Breast epithelium (tissue), 4 donors: ENCODE measurements at regions not wholly inside any gene's neighbourhood (a gene's known extent, or its start where the extent isn't known, plus 50 kb on each side); places are given as distances from the start of the nearest gene placed in this dataset.
A peak's percentile ranks its signal among the peaks of the same experiment; 100 is the strongest.

ENCODE experiments used
- DNase-seq, 2 donors: peaks; one replicate each; pipeline ENCODE4 v3.0.0-alpha.2; 2019; ENCODE audit warnings: low spot score in 2 of 2
- H3K27ac ChIP-seq, 2 donors: fragments of 200-600 bp; sonication (generic) in 1 of 2; one replicate each; pipeline ENCODE4 v1.5.1; 2016 to 2019; ENCODE audit warnings: mild to moderate bottlenecking in 1 of 2
- H3K27me3 ChIP-seq, 2 donors: fragments of 200-600 bp; sonication (generic) in 1 of 2; one replicate each; pipeline versions ENCODE4 v1.5.1 to v1.6.0; 2017 to 2019; ENCODE audit warnings: control low read depth in 1 of 2, mild to moderate bottlenecking in 1 of 2
- H3K36me3 ChIP-seq: fragments of 200-600 bp; one replicate; pipeline ENCODE4 v1.5.1; 2019
- H3K4me1 ChIP-seq, 2 donors: fragments of 200-600 bp; sonication (generic); one replicate each; pipeline ENCODE4 v1.5.1; 2016 to 2019; ENCODE audit warnings: control low read depth in 1 of 2
- H3K4me3 ChIP-seq, 3 donors: fragments of 200-600 bp; sonication (generic); 1 replicate in 2 of 3; 2 replicates in 1 of 3; pipeline ENCODE4 v1.5.1; 2016 to 2019; ENCODE audit warnings: mild to moderate bottlenecking in 3 of 3, moderate library complexity in 2 of 3
- H3K9me3 ChIP-seq, 2 donors: fragments of 200-600 bp; sonication (generic) in 1 of 2; one replicate each; pipeline ENCODE4 v1.5.1; 2016 to 2019; ENCODE audit warnings: control low read depth in 1 of 2
- CTCF ChIP-seq, 3 donors: fragments of 450-650 bp; IDR thresholded peaks; one replicate each; pipeline ENCODE4 v1.5.1; 2016 to 2017; ENCODE audit warnings: antibody characterized with exemption in 3 of 3, mild to moderate bottlenecking in 3 of 3, moderate library complexity in 3 of 3
- POLR2A ChIP-seq: fragments of 450-650 bp; IDR thresholded peaks from one replicate; pipeline ENCODE4 v1.6.1; 2016; ENCODE audit warnings: antibody characterized with exemption, mild to moderate bottlenecking, moderate library complexity
- POLR2AphosphoS5 ChIP-seq, 3 donors: sonication (generic); formaldehyde crosslinking; IDR thresholded peaks; one replicate each; pipeline ENCODE4 v1.6.1; 2017; ENCODE audit warnings: antibody characterized with exemption in 3 of 3
- intact Hi-C: fragments of 100-400 bp; cut with DNase I; formaldehyde crosslinking; loops from one replicate; pipeline ENCODE4 v1.15.1; 2023; ENCODE audit warnings: low total_unique reads

- no peaks in the 10 kb centered on the region for H3K36me3 ChIP-seq
- no peak overlapping the region for H3K4me3 ChIP-seq
- no peak overlapping the region for H3K27ac ChIP-seq
- no peak for DNase-seq
- no peaks in the 10 kb centered on the region for H3K27me3 ChIP-seq
- TF ChIP-seq POLR2AphosphoS5 (IDR thresholded peaks at IDR 0.05), result no peak
- TF ChIP-seq CTCF (IDR thresholded peaks at IDR 0.05), result no peak
- TF ChIP-seq POLR2A, result no peak
- intact Hi-C loops, result no loop called here
- H3K9me3 ChIP-seq, result no peaks in the 10 kb centered on the region
- H3K4me1 ChIP-seq, result no peaks in the 10 kb centered on the region
Measured at GRCh38 chr20:10898552-10898951, 224.8 kb upstream of the JAG1 start.

GRCh38 chr20:10902174-10902573 lies 228.4 kb upstream of the JAG1 start:
- H3K27me3 ChIP-seq, result no peaks in the 10 kb centered on the region
- H3K36me3 ChIP-seq, result no peaks in the 10 kb centered on the region
- no peak overlapping the region for H3K4me3 ChIP-seq
- TF ChIP-seq POLR2A (no peak), POLR2AphosphoS5 (IDR thresholded peaks at IDR 0.05) (no peak), CTCF (IDR thresholded peaks at IDR 0.05) (no peak)
- DNase-seq, result no peak
- H3K9me3 ChIP-seq, result no peaks in the 10 kb centered on the region
- intact Hi-C loops, result no loop called here
- no peaks in the 10 kb centered on the region for H3K4me1 ChIP-seq
- peak overlapping the region in 1 of 2 donors; percentile 13 for H3K27ac ChIP-seq

GRCh38 chr20:10902576-10903282 lies 228.9 kb upstream of the JAG1 start:
- intact Hi-C loops, result no loop called here
- Histone ChIP-seq H3K4me3 (no peak overlapping the region), H3K9me3 (no peaks in the 10 kb centered on the region), H3K4me1 (no peaks in the 10 kb centered on the region), H3K36me3 (no peaks in the 10 kb centered on the region), H3K27ac (peak overlapping the region in 1 of 2 donors; percentile 13), H3K27me3 (no peaks in the 10 kb centered on the region)
- TF ChIP-seq CTCF (IDR thresholded peaks at IDR 0.05) (no peak), POLR2AphosphoS5 (IDR thresholded peaks at IDR 0.05) (no peak), POLR2A (no peak)
- no peak for DNase-seq

GRCh38 chr20:10906834-10907233 lies 233.0 kb upstream of the JAG1 start:
- intact Hi-C loops, result no loop called here
- no peak for DNase-seq
- Histone ChIP-seq H3K4me3 (no peak overlapping the region), H3K36me3 (no peaks in the 10 kb centered on the region), H3K27me3 (no peaks in the 10 kb centered on the region), H3K27ac (no peak overlapping the region), H3K4me1 (no peaks in the 10 kb centered on the region), H3K9me3 (no peaks in the 10 kb centered on the region)
- no peak for TF ChIP-seq POLR2A
- no peak for TF ChIP-seq CTCF (IDR thresholded peaks at IDR 0.05)
- TF ChIP-seq POLR2AphosphoS5 (IDR thresholded peaks at IDR 0.05), result no peak

GRCh38 chr20:10909803-10910202 lies 236.0 kb upstream of the JAG1 start:
- Histone ChIP-seq H3K27me3 (no peaks in the 10 kb centered on the region), H3K27ac (no peak overlapping the region), H3K9me3 (no peaks in the 10 kb centered on the region), H3K4me1 (no peaks in the 10 kb centered on the region), H3K4me3 (no peak overlapping the region), H3K36me3 (no peaks in the 10 kb centered on the region)
- TF ChIP-seq POLR2A (no peak), POLR2AphosphoS5 (IDR thresholded peaks at IDR 0.05) (no peak), CTCF (IDR thresholded peaks at IDR 0.05) (no peak)
- intact Hi-C loops, result no loop called here
- DNase-seq, result no peak
